Epithelial cell of esophagus (primary cell): ENCODE measurements at regions not wholly inside any gene's neighbourhood (a gene's known extent, or its start where the extent isn't known, plus 50 kb on each side); places are given as distances from the start of the nearest gene placed in this dataset.

Experiments
- DNase-seq: peaks from one replicate; pipeline ENCODE4 v3.0.0; 2010; ENCODE audit warnings: low read depth
- H3K4me3 ChIP-seq: 2 replicates; pipeline ENCODE4 v1.5.1; 2011; ENCODE audit warnings: mild to moderate bottlenecking, low read length, control low read depth
- TF ChIP-seq, protein P1 (sequence below): IDR thresholded peaks from 2 replicates; pipeline ENCODE4 v1.5.1; 2011; ENCODE audit warnings: low read depth, mild to moderate bottlenecking, low read length, control low read depth, inconsistent platforms; ENCODE audit not compliant: insufficient read depth; ENCODE audit errors: missing control alignments

GRCh38 chr1:93735722-93736121, 54.1 kb upstream of the BCAR3 start:
- H3K4me3 ChIP-seq: no peak overlapping the region
- peak; percentile 63 for DNase-seq
- TF ChIP-seq, protein P1, sequence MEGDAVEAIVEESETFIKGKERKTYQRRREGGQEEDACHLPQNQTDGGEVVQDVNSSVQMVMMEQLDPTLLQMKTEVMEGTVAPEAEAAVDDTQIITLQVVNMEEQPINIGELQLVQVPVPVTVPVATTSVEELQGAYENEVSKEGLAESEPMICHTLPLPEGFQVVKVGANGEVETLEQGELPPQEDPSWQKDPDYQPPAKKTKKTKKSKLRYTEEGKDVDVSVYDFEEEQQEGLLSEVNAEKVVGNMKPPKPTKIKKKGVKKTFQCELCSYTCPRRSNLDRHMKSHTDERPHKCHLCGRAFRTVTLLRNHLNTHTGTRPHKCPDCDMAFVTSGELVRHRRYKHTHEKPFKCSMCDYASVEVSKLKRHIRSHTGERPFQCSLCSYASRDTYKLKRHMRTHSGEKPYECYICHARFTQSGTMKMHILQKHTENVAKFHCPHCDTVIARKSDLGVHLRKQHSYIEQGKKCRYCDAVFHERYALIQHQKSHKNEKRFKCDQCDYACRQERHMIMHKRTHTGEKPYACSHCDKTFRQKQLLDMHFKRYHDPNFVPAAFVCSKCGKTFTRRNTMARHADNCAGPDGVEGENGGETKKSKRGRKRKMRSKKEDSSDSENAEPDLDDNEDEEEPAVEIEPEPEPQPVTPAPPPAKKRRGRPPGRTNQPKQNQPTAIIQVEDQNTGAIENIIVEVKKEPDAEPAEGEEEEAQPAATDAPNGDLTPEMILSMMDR: no peak

DNA sequence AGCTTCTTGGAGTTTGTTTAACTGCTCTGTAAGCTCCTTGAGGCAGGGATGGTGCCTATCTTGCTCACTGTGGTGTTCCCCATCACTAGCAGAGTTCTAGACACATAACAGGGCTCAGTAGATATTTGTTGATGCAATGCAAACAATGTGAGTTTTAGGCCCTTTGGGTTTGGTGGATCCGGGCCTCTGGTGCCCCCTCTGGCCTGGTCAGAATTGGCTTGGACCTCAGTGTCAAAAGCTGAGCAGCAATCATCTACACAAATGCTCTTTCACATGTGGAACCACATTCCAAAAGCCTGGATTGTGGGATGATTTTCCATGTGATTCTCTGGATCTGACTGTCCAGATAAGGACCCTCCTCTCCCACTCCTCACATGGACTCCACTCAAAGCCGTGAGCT, 53.4 kb upstream of the BCAR3 start:
- DNase-seq: no peak
- TF ChIP-seq, protein P1: no peak

GRCh38 chr1:93733340-93733739, 51.7 kb upstream of the BCAR3 start:
- H3K4me3 ChIP-seq: no peak overlapping the region
- TF ChIP-seq, protein P1: no peak
- DNase-seq: no peak

More for the DNA sequence above, 53.4 kb upstream of the BCAR3 start:
- H3K4me3 ChIP-seq: no peak overlapping the region

- TF ChIP-seq, protein P1: no peak
- no peak for DNase-seq
- no peak overlapping the region for H3K4me3 ChIP-seq
Observed at GRCh38 chr1:93732514-93732913, 50.9 kb upstream of the BCAR3 start.
